Activated CD4-positive, alpha-beta memory T cell treated with anti-CD3 and anti-CD28 coated beads for 36 hours (primary cell): ENCODE measurements at regions not wholly inside any gene's neighbourhood (a gene's known extent, or its start where the extent isn't known, plus 50 kb on each side); places are given as distances from the start of the nearest gene placed in this dataset. TPM values are rescaled to one million over a fixed set of nuclear protein-coding genes. Genes with fewer than 3 reads are reported as not detected.

ENCODE experiments used
- CTCF ChIA-PET: fragments of 350-600 bp; sonication (Branson Sonifier 250); formaldehyde crosslinking; loops from one replicate; lab custom pipeline; 2021; ENCODE audit warnings: antibody characterized with exemption, inconsistent platforms; lab: Charles Lee
- POLR2A ChIA-PET: fragments of 350-600 bp; sonication (Branson Sonifier 250); formaldehyde crosslinking; loops from one replicate; lab custom pipeline; 2021; ENCODE audit warnings: antibody characterized with exemption; lab: Charles Lee
- DNase-seq: peaks from one replicate; pipeline ENCODE4 v3.0.0-alpha.2; 2020
- H3K27ac Mint-ChIP-seq: one replicate; pipeline ENCODE4 v1.8.0; 2021; ENCODE audit warnings: mixed read lengths
- H3K27me3 Mint-ChIP-seq: one replicate; pipeline ENCODE4 v1.8.0; 2021; ENCODE audit warnings: mixed read lengths
- H3K36me3 Mint-ChIP-seq: one replicate; pipeline ENCODE4 v1.8.0; 2021; ENCODE audit warnings: mixed read lengths
- H3K4me1 Mint-ChIP-seq: one replicate; pipeline ENCODE4 v1.8.0; 2021; ENCODE audit warnings: low read depth, mixed read lengths
- H3K4me3 Mint-ChIP-seq: one replicate; pipeline ENCODE4 v1.8.0; 2021; ENCODE audit warnings: mild to moderate bottlenecking, mixed read lengths
- H3K9me3 Mint-ChIP-seq: one replicate; pipeline ENCODE4 v1.8.0; 2021; ENCODE audit warnings: mixed read lengths
- intact Hi-C: fragments of 100-400 bp; cut with micrococcal nuclease; formaldehyde crosslinking; loops from one replicate; pipeline ENCODE4 v1.15.1; 2023
- microRNA-seq: library from miRNA; unstranded; fragments of <30 nt; microRNA quantifications from one replicate; pipeline ENCODE4 v1.2.0, GENCODE V29; 2022; ENCODE audit warnings: borderline number of aligned reads, borderline microRNAs expressed, borderline replicate concordance

DNA sequence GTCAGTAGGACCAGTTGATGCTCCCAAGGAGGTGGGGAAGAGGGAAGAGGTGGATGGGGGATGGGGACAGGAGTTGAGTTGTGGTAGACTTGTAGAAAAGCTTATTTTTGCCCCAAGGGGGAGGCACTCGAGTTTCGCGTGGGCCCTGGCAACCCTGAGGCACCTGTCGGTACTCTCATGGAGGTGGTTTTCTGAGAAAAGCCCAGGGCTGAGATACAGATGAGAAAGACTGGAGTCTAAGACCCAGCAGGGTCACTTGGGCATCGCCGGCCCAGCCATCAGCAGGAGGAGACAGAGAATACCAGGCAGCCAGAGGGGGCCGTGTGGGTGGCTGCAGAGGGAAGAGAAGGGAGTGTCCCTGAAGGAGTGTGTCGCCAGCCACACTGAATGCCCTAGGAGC is 57.7 kb upstream of the HPCAL1 start:
- Mint-ChIP-seq H3K27me3 (no peaks in the 10 kb centered on the region), H3K36me3 (peaks cover 3% of the 10 kb centered on the region), H3K4me1 (no peaks in the 10 kb centered on the region), H3K4me3 (no peak overlapping the region), H3K27ac (no peak overlapping the region), H3K9me3 (peaks cover 9% of the 10 kb centered on the region)
- ChIA-PET CTCF (interaction anchor here (0.6 kb wide), 1 partner anchor 189 kb away, joined by 3 read pairs; no protein-coding TSS in a partner anchor), POLR2A (no interaction called here)
- no peak for DNase-seq
- intact Hi-C loops, result no loop called here

DNA sequence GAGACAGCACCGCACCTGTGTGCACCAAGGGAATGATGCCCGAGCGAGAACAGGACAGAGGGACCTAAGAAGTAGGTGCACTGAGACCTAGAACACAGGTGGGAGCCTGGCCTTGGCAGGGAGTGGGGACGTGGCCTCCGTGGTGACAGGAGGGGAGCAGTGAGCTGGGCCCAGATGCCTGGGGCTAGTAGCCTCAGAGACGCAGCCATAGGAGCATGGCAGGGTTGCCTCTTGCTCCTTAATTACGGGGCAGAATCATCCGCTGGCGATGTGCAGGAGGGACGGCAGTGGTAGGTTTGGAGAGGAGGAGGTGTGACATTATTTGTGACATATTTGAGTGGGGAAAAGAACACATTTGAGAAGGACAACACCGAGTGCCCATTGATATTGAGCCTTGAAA is 57.0 kb upstream of the HPCAL1 start:
- no peaks in the 10 kb centered on the region for H3K4me1 Mint-ChIP-seq
- DNase-seq, result no peak
- intact Hi-C loops, result no loop called here
- peaks cover 16% of the 10 kb centered on the region for H3K9me3 Mint-ChIP-seq
- ChIA-PET POLR2A (no interaction called here), CTCF (no interaction called here)
- peaks cover 3% of the 10 kb centered on the region for H3K36me3 Mint-ChIP-seq
- no peak overlapping the region for H3K4me3 Mint-ChIP-seq
- H3K27me3 Mint-ChIP-seq, result no peaks in the 10 kb centered on the region
- H3K27ac Mint-ChIP-seq, result no peak overlapping the region

DNA sequence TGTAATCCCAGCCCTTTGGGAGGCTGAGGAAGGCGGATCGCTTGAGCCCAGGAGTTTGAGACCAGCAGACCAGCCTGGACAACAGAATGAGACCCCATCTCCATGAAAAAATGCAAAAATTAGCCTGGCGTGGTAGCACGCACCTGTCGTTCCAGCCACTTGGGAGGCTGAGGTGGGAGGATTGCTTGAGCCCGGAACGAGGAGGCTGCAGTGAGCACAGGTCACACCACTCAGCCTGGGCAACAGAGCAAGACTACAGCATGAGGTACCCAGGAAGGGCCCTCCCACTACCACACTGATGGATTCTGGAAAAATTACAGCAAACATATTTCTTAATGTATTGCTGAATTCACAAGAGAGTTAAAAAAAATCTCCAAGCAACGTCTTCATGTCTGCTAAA is 56.3 kb upstream of the HPCAL1 start:
- intact Hi-C loops, result no loop called here
- H3K9me3 Mint-ChIP-seq, result peaks cover 18% of the 10 kb centered on the region
- DNase-seq, result no peak

DNA sequence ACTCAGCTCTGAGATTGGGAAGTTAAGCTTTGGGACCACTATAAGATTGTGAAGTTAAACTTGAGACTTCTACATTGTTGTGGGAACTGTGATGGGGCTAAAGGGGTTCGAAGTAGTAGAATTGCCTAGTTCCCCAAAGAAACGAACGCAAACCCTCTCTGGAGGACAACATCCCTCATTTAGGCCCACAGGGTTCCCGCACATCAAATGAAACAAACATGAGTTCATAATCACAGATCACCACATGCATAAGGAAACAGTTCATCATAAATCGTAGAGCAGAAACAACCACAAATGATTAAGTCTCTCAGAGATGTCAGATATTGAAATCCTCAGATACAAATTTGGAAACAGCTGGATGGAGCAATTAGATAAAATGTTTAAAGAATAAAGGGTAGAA is 55.9 kb upstream of the HPCAL1 start:
- Mint-ChIP-seq H3K4me3 (no peak overlapping the region), H3K9me3 (peaks cover 20% of the 10 kb centered on the region), H3K4me1 (no peaks in the 10 kb centered on the region), H3K27me3 (no peaks in the 10 kb centered on the region), H3K36me3 (peaks cover 3% of the 10 kb centered on the region), H3K27ac (no peak overlapping the region)
- no peak for DNase-seq
- ChIA-PET CTCF (interaction anchor here (1.7 kb wide), 1 partner anchor 162 kb away, joined by 12 read pairs; no protein-coding TSS in a partner anchor), POLR2A (no interaction called here)
- intact Hi-C loops, result no loop called here

More for the DNA sequence above, 56.3 kb upstream of the HPCAL1 start:
- Mint-ChIP-seq H3K36me3 (peaks cover 3% of the 10 kb centered on the region), H3K4me3 (no peak overlapping the region), H3K27me3 (no peaks in the 10 kb centered on the region), H3K4me1 (no peaks in the 10 kb centered on the region), H3K27ac (no peak overlapping the region)
- ChIA-PET POLR2A (no interaction called here), CTCF (interaction anchor here (1.7 kb wide), 1 partner anchor 163 kb away, joined by 12 read pairs; no protein-coding TSS in a partner anchor)

DNA sequence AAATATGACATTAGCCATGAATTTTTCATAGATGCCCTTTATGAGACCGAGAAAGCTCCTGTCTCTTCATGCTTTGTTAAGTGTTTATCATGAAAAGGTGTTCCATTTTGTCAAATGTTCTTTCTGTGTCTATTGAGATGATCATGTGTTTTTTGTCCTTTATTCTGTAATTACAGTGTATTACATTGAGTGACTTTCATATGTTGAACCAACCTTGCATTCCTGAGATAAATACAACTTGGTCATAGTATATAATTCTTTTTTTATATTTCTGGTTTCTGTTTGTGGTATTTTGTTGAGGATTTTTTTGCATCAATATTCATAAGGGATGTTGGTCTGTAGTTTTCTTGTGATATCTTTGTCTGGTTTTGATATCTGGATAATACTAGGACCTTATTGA is 52.9 kb upstream of the HPCAL1 start:
- Mint-ChIP-seq H3K4me3 (no peak overlapping the region), H3K27ac (no peak overlapping the region), H3K27me3 (no peaks in the 10 kb centered on the region), H3K4me1 (no peaks in the 10 kb centered on the region), H3K36me3 (peaks cover 3% of the 10 kb centered on the region), H3K9me3 (peaks cover 20% of the 10 kb centered on the region)
- POLR2A ChIA-PET, result no interaction called here
- no peak for DNase-seq
- CTCF ChIA-PET, result interaction anchor here (1.1 kb wide), 1 partner anchor 185 kb away, joined by 3 read pairs; no protein-coding TSS in a partner anchor
- intact Hi-C loops, result no loop called here

DNA sequence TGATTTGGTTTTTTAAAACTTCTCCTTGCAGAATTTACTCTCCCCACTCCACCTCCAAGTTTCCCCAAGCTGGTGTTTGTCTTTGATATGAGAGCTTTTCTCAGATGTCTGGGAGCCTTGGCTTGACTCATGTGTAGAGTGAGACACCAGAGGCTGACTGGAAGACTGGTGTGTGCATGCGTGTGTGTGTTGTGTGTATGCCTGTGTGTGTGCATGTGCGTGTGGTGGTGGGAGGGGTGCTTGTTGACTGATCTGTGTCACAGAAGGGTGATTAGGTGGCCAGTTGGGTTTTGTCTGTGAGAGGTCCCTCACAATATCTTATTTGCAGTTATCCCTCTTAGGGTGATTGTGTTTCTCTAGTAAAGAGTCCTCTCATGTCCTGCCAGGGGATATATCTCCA is 50.5 kb upstream of the HPCAL1 start:
- H3K9me3 Mint-ChIP-seq, result peaks cover 20% of the 10 kb centered on the region
- peaks cover 3% of the 10 kb centered on the region for H3K36me3 Mint-ChIP-seq
- no peak overlapping the region for H3K27ac Mint-ChIP-seq
- no peak for DNase-seq
- intact Hi-C loops, result no loop called here
- CTCF ChIA-PET, result interaction anchor here (0.9 kb wide), 1 partner anchor 157 kb away, joined by 5 read pairs; no protein-coding TSS in a partner anchor
- no peaks in the 10 kb centered on the region for H3K4me1 Mint-ChIP-seq
- H3K27me3 Mint-ChIP-seq, result no peaks in the 10 kb centered on the region
- POLR2A ChIA-PET, result no interaction called here
- H3K4me3 Mint-ChIP-seq, result no peak overlapping the region

DNA sequence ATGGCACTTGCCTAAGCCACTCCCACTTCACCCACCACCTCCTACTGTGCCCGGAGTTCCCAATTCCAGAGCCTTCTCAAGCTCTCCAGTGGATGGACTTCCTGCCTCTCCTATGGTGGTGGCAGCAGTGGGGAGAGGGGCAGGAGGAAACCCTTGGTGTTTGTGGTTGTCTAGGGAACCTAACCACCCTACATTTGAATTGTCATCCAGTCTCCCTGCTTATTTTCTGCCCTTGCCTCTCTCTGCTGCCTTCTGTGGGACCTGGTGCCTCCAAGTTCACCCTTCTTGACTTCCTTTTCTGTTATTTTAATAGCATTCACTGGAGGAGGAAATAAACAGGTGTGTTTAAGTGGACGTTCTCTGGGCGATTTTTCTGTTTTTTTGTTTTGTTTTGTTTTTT is 50.0 kb upstream of the HPCAL1 start:
- Mint-ChIP-seq H3K27me3 (no peaks in the 10 kb centered on the region), H3K4me3 (no peak overlapping the region), H3K4me1 (no peaks in the 10 kb centered on the region), H3K27ac (no peak overlapping the region), H3K36me3 (peaks cover 3% of the 10 kb centered on the region), H3K9me3 (peaks cover 20% of the 10 kb centered on the region)
- intact Hi-C loops, result no loop called here
- POLR2A ChIA-PET, result no interaction called here
- DNase-seq, result no peak
- CTCF ChIA-PET, result interaction anchor here (1.7 kb wide), 1 partner anchor 182 kb away, joined by 5 read pairs; no protein-coding TSS in a partner anchor

Small RNAs in the stretch of these regions (microRNA-seq; reads per million reads assigned to microRNA genes)
- gene MIR4261, result not detected
